RKO (cell line): ENCODE measurements at regions not wholly inside any gene's neighbourhood (a gene's known extent, or its start where the extent isn't known, plus 50 kb on each side); places are given as distances from the start of the nearest gene placed in this dataset.
"Not testable (repeated sequence)": the region's sequence is repeated elsewhere in the genome, so short reads cannot be mapped to it uniquely, and the experiment has no call there.

Experiments
- DNase-seq: peaks from one replicate; pipeline ENCODE4 v3.0.0-alpha.2; 2016; ENCODE audit warnings: low spot score

DNA sequence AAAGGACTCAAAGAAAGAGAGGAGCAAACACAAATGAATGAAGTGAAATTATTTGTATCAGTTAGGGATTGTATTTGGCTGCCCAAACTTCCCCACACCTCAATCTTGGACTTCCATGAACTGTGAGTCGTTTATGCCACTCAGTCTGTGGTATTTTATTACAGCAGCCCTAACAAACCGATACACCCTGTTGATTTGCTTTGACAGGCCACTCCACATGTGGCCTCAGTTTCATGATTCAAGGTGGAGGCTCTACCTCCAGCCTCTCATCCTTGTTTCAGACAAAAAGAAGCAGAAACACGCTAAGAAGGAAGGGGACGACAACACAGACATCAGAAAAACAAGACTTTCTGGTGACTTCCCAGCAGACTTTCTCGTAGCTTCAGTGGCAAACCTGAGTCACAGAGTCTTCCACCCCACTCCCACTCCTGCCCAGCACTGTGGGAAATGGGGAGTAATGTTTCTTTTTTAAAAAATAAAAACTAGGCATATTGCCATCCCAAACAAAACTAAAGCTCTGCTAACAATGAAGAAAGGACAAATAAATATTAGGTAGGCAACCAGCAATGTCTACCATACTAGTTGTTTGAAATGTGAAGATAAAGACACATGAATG is 52.2 kb upstream of the ABCA1 start:
- DNase-seq: no peak

- DNase-seq: no peak
Observed at GRCh38 chr9:104981543-104982129, 53.7 kb upstream of the ABCA1 start.

DNA sequence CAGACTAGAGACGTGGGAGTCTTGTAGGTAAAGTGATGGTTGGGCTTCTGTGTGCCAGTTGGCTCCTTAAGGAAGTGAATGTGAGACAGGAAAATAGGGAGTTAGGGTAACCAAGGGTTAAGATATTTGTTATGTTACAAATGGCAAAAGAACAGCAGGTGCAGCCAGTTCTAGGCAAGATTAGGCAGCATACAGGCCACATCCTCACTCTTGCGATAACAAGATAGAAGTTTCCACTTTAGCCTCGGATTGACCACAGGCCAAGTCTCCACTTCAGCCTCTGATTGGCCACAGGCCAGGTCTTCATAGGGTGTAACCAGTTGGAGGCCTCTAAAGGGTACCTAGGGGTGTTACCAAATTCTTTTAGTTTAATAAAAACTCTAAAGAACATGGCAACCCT is 54.6 kb upstream of the ABCA1 start:
- no peak for DNase-seq

GRCh38 chr9:104983491-104983890 is 55.5 kb upstream of the ABCA1 start:
- DNase-seq: no peak

DNA sequence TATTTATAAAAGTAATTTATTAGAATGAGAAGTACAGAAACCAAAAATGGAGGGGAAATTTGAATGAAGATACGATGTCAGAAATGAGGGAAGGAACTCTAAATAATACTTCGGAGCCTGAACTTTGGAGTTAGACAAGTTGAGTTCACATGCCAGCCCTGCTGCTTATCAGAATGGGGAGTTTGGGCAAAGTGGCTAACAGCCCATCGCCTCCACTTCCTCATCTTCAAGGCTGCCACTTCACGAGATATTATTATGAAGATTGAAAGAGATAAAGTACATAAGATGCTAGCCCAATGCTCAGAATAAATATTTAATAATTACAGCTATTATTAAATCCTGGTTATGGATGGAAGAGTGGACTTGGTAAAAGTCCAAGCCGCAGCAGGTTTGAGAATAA is 56.2 kb upstream of the ABCA1 start:
- no peak for DNase-seq

- DNase-seq: no peak
Observed at GRCh38 chr9:104984542-104984941, 56.6 kb upstream of the ABCA1 start.

DNA sequence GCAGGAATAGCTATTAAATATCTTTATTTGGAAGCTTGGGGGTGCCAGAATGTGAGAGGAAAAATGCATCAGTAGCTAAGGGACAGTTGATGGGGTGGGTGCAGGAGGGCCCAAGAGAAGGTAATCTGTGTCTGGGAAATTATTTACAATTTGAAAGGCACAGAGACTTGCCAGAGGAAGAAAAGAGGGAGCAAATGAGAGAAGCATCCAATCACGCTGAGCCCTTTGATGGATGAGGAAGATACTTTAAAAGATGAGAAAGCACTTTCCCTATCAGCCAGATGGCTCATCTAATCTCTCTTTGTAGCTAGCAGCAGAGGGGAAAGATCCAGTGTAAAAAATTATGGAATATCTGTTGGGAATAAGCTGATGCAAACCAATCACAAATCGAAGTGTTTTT is 57.0 kb upstream of the ABCA1 start:
- DNase-seq: no peak

- DNase-seq: no peak
Observed at GRCh38 chr9:104986096-104986495, 58.1 kb upstream of the ABCA1 start.

GRCh38 chr9:104987743-104988142 is 59.8 kb upstream of the ABCA1 start:
- no peak for DNase-seq

DNA sequence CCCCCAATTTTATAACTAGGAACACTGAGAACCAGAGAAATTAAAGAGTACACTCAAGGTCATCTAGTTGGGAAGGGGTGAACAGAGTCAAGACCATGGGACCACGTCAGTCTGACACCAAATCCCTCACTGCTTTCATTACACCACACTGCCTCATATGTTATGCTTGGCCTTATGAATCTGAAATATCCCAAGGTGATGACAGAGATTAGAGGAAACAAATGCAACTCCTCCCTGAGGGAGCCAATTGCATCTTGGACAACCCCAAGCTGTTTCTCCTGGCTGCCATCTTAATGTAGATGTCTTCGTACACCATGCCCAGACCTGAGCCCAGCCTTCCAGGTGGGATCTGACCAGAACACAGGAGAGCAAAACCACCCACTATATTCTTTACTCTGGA is 60.6 kb upstream of the ABCA1 start:
- no peak for DNase-seq

DNA sequence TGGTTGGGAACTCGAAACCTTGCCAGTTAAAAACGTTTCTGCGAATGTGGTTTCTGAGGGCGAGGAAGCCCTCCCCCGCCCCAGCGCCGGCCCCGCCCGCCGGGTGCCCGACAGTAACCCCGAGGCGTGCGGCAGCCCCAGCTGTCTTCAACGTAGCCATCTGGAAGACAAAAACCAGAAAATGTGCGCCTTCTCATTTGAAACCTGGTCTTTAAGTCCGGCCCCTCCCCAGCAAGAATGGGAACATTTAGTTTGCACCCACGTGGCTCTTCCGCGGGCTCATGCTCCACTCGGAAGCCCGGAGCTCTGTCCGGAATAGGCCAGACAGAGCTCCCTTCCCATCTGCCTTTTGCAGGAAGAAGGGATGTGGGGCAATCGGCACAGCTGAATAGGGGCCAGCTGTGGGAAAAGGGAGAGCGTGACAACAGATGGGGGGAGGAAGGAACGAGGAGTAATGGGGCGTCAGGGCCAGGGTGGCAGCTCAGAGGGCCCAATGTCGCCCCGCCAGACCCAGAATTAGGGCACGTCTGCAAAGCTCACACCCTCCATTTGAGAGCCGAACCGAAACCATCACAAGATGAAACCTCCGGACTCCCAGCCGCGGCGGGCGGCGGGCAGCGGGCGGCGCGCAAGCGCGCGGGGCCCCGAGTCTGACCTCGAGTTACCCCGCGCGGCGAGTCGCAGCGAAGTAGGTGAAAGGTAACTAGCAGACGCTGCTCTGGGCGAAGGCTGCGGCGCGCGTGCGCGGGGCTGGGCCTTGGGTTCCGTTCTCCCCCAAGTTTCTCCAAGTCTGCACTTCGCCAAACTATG is 63.4 kb upstream of the ABCA1 start:
- DNase-seq: peak; percentile 94

- no peak for DNase-seq
Observed at GRCh38 chr9:104992659-104993058, 64.7 kb upstream of the ABCA1 start.

DNA sequence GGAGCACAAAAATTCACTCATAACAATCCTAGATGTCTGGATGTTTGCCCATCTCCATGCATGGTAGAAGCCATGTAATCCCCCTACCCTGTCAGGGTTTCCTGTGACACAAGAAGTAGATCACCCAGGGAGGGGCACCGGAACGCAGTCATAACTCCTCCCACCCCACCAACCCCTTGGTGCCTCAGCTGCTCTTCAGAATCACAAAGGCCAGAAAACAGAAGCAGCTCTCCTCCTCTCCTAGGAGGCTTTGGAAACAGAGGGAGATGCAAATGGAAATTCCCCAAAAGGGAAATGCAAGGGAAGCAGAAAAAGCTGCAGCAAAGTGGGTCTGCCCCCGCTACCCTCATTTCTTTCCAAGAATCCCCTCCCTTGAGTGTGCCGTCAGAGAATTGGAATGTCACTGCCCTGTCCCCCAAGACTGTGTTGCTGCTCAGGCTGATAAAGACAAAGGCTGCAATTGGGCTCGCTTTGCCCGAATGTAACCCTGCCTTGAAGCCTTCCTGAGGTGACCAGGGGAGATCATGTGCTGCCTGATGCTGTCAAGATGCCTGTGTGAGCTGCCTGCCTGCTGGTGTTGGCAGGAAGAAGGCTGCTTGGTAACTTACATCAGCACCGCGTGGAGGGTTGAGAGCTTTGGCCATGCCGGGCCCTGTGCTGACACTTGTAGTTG is 65.5 kb upstream of the ABCA1 start:
- no peak for DNase-seq

- no peak for DNase-seq
Observed at GRCh38 chr9:104997536-104997935, 69.6 kb upstream of the ABCA1 start.

GRCh38 chr9:104999136-104999535 is 71.2 kb upstream of the ABCA1 start:
- DNase-seq: no peak

DNA sequence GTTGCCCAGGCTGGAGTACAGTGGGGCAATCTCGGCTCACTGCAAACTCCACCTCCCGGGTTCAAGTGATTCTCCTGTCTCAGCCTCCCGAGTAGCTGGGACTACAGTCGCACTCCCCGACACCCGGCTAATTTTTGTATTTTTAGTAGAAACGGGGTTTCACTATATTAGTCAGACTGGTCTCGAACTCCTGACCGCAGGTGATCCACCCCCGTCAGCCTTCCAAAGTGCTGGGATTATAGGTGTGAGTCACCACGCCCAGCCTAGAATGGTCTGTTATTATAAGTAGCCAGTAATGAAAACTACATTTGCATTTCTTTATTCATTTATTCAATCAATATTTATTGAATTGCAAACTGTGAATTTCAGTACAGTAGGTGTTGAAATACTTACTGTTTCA is 72.6 kb upstream of the ABCA1 start:
- not testable (repeated sequence) for DNase-seq

DNA sequence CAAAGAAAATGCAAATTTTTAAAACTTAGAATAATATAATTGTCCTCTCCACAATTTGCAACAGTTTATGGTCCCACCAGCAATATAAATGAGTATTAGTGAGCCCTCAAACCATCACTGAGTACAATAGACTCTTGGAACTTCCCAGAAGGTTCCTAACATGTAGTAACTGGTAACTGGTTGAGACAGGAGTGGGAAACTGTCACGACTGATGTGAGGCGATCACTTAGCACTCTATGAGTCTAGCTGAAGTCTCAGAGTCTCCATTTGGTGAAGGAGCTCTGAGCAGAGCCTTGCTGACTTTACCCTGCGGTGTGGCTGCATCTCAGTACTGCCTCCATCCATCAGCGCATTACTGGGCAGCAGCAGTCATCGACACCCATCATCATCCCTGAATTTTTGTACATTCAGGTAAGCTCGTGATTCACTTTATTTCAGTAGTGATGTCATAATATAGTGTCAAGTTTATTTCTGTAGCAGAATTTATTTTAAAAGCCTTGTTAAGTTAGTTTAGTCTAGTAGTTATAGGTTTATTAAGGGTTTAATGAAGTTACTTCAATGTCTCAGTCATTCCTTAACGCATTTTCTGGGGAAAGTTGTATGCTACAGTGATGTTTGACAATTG is 76.6 kb upstream of the ABCA1 start:
- DNase-seq: no peak

GRCh38 chr9:105005186-105005585 is 77.2 kb upstream of the ABCA1 start:
- DNase-seq: no peak

DNA sequence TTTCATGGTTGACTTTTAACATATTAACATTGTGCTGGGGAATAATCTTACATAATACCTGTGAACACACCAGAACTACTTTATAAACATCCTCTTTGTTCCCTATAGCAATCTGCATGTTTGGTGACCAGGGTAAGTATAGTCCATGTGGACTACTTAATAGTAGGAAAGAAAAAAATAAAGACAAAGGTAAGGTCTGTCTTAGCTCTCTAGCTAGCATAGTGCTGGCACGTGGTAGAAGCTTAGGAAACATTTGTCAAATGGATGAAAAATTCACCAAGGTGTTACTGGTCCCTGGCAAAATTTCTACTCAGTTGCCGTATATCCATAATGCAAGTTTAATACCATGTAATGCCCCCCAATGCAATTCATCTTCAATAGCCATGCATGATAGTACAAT is 78.6 kb upstream of the ABCA1 start:
- no peak for DNase-seq

DNA sequence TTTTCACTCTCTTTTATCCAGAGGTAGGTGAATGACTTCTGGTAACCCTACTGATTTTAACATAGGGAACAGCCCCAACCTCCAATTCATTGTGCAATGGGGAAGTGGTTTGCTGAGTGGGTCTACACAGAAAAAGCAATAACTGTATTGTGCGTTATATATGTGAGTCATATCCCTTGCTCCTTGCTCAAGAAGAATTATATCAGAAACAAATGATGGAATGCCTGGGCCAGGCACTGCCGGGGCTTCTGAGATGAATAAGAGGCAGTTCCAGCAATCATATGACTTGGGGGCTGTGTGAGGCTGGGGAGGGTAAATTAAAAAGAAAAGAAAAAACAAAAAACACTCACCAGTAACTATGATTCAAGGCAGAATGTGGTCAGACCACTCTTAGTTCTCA is 79.2 kb upstream of the ABCA1 start:
- peak; percentile 68 for DNase-seq

- not testable (repeated sequence) for DNase-seq
Observed at GRCh38 chr9:105010089-105010488, 82.1 kb upstream of the ABCA1 start.

DNA sequence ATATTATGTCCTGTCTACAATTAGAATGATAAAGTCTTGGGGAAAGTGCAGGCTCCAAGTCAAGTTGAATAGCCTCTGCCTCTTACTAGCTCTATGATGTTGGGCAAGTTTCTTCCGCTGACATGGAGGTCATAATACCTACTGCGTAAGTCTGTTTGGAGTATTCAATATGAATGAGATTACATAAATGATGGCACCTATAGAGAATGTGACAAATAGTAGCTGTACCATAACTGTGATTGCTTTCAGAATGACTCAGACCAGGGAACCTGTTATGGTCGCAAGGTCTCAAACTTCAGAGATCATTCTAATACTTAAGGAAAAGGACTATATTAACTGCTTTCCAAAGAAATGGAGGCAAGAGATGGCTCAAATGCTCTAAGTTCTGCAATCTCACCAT is 94.0 kb upstream of the ABCA1 start:
- DNase-seq: no peak
